ENCODE measurements at regions not wholly inside any gene's neighbourhood (a gene's known extent, or its start where the extent isn't known, plus 50 kb on each side); places are given as distances from the start of the nearest gene placed in this dataset.
A peak's percentile ranks its signal among the peaks of the same experiment; 100 is the strongest.

DNA sequence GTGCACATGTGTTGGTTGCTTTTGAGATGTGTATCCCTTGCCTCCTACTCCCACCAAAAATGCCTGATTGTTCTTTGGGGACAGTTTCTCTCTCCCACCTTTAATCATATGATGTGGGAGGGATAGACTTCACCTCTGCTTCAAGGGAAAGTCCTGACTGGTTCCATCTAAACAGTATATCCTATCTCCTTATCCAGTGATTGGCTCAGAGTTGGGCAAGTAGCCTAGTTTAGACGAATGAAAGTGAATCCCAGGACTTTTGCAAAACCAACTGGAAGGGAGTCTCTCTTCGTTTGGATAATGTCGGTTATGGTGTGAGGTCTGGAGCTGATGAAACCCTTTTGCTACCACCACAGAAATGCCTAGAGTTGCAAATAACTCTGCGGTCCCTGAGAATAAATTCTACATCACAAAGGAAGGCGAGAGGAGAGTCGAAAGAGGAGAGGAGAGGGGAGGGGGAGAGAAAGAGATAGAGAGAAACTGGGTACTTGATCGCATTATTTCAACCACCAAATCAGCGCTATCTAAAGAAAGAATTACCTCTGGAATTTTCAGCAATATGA, 77.1 kb upstream of the SALL1 start:
- H3K4me1 ChIP-seq (ENCODE audit: insufficient read depth, low read length) = peaks cover 8% of the 10 kb centered on the region
- peak overlapping the region; percentile 22; the same call in 1 of the 2 replicates for H3K9ac ChIP-seq (ENCODE audit: low read depth, low read length)
- H3K36me3 ChIP-seq (ENCODE audit: insufficient read depth, low read length) = no peaks in the 10 kb centered on the region
- H3K9me3 ChIP-seq (ENCODE audit: control insufficient read depth, insufficient read depth, low read length) = no peaks in the 10 kb centered on the region

- peaks cover 8% of the 10 kb centered on the region for H3K4me1 ChIP-seq (ENCODE audit: insufficient read depth, low read length)
- no peak overlapping the region for H3K9ac ChIP-seq (ENCODE audit: low read depth, low read length)
- H3K9me3 ChIP-seq (ENCODE audit: control insufficient read depth, insufficient read depth, low read length) = no peaks in the 10 kb centered on the region
- H3K36me3 ChIP-seq (ENCODE audit: insufficient read depth, low read length) = no peaks in the 10 kb centered on the region
These were observed 74.8 kb upstream of the SALL1 start for GRCh38 chr16:51225878-51226277.

- Histone ChIP-seq H3K36me3 (ENCODE audit: insufficient read depth, low read length) (no peaks in the 10 kb centered on the region), H3K9ac (ENCODE audit: low read depth, low read length) (no peak overlapping the region), H3K4me1 (ENCODE audit: insufficient read depth, low read length) (peaks cover 8% of the 10 kb centered on the region), H3K9me3 (ENCODE audit: control insufficient read depth, insufficient read depth, low read length) (no peaks in the 10 kb centered on the region)
These were observed 73.2 kb upstream of the SALL1 start for GRCh38 chr16:51224317-51224716.

DNA sequence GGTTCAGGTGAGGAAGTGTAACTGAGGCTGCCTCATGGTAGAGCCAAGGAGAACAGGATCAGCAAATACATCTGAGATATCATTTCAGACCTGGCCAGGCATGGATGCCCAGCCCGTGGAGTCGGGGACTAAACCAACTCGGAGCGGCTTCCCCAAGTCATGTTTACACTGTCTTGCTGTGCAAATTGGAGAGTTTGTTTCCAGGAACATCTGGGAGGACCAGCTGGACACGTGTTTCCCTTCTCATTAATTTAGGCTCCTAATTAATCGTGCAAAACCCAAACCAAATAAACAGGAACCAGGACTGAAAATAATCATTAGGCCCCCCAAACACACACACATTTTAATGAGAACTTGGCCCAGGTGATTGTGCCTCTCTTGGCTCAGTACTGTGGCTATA, 70.9 kb upstream of the SALL1 start:
- no peak overlapping the region for H3K9ac ChIP-seq (ENCODE audit: low read depth, low read length)
- no peaks in the 10 kb centered on the region; the same call in 1 of the 2 replicates for H3K36me3 ChIP-seq (ENCODE audit: insufficient read depth, low read length)
- H3K4me1 ChIP-seq (ENCODE audit: insufficient read depth, low read length) = 0 out of 2 replicates have a peak, but pooled peaks cover 4% of the 10 kb centered on the region
- peaks cover 5% of the 10 kb centered on the region; the same call in 1 of the 2 replicates for H3K9me3 ChIP-seq (ENCODE audit: control insufficient read depth, insufficient read depth, low read length)

GRCh38 chr16:51211148-51211547, 60.1 kb upstream of the SALL1 start:
- no peaks in the 10 kb centered on the region for H3K4me1 ChIP-seq (ENCODE audit: insufficient read depth, low read length)
- no peaks in the 10 kb centered on the region for H3K9me3 ChIP-seq (ENCODE audit: control insufficient read depth, insufficient read depth, low read length)
- H3K9ac ChIP-seq (ENCODE audit: low read depth, low read length) = no peak overlapping the region
- H3K36me3 ChIP-seq (ENCODE audit: insufficient read depth, low read length) = no peaks in the 10 kb centered on the region

DNA sequence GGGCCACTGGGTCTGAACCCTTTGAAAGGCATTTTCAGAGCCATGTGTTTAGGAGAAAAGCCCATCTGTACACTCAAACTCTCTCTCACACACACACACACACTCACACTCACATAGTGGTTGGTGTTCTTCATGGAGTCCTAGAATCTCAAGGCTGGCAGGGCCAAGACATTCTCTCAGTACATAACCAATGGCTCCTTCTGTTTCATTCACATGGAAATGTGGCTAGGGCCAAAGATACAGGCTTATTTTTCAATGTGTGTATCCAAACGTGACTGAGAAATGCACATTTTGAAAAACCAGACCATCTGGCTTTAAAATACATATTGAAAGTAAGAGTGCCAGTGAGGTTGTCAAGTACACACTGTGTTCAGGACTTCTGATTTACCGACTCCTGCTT, 59.0 kb upstream of the SALL1 start:
- Histone ChIP-seq H3K9ac (ENCODE audit: low read depth, low read length) (no peak overlapping the region), H3K4me1 (ENCODE audit: insufficient read depth, low read length) (no peaks in the 10 kb centered on the region), H3K9me3 (ENCODE audit: control insufficient read depth, insufficient read depth, low read length) (no peaks in the 10 kb centered on the region), H3K36me3 (ENCODE audit: insufficient read depth, low read length) (no peaks in the 10 kb centered on the region)

DNA sequence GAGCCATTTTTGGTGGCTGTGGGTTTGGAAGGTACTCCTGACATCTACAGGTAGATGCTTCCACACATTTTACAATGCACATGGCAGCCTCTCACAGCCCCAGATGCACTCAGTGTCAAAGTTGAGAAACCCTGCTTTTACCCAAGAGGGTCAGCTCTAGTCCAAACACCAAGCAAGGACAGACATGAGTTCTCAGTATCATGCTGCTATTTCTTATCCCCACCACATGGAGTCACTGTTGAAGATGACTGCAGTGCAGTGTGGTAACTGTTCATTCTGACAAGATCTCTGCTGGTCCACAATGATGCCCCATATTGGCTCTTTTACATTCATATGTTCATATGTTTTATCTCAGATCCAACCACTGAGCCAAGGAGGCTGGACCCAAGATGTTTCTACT, 50.5 kb upstream of the SALL1 start:
- peaks cover 7% of the 10 kb centered on the region for H3K9me3 ChIP-seq (ENCODE audit: control insufficient read depth, insufficient read depth, low read length)
- no peak overlapping the region for H3K9ac ChIP-seq (ENCODE audit: low read depth, low read length)
- no peaks in the 10 kb centered on the region for H3K4me1 ChIP-seq (ENCODE audit: insufficient read depth, low read length)
- no peaks in the 10 kb centered on the region for H3K36me3 ChIP-seq (ENCODE audit: insufficient read depth, low read length)
